Esophagus squamous epithelium (tissue), 4 donors: ENCODE measurements at regions not wholly inside any gene's neighbourhood (a gene's known extent, or its start where the extent isn't known, plus 50 kb on each side); places are given as distances from the start of the nearest gene placed in this dataset.

Source experiments
- CTCF ChIP-seq, 6 experiments: fragments of 450-650 bp in 4 of 6; fragments of 200-600 bp in 2 of 6; sonication (generic) in 2 of 6; IDR thresholded peaks; one replicate each; pipeline ENCODE4 v1.5.1; 2016 to 2019; ENCODE audit warnings: antibody characterized with exemption in 6 of 6, mild to moderate bottlenecking in 4 of 6, moderate library complexity in 4 of 6
- POLR2A ChIP-seq, 4 donors: fragments of 450-650 bp; IDR thresholded peaks; one replicate each; pipeline ENCODE4 v1.6.1; 2017; ENCODE audit warnings: antibody characterized with exemption in 4 of 4, mild to moderate bottlenecking in 4 of 4, moderate library complexity in 3 of 4

- TF ChIP-seq CTCF (IDR thresholded peaks at IDR 0.05) (no peak), POLR2A (IDR thresholded peaks at IDR 0.05) (no peak)
Observed at GRCh38 chr18:46332921-46333341, 228.7 kb downstream of the HAUS1 start.
